Brain microvascular endothelial cell (primary cell): ENCODE measurements at regions not wholly inside any gene's neighbourhood (a gene's known extent, or its start where the extent isn't known, plus 50 kb on each side); places are given as distances from the start of the nearest gene placed in this dataset.
"Not testable (repeated sequence)": the region's sequence is repeated elsewhere in the genome, so short reads cannot be mapped to it uniquely, and the experiment has no call there.

Experiments used
- DNase-seq: peaks from one replicate; pipeline ENCODE4 v3.0.0-alpha.2; 2020
- H3K27ac ChIP-seq: fragments of 250-450 bp; sonication (Bioruptor Pico); 2 replicates; pipeline ENCODE4 v1.5.1; 2020; ENCODE audit warnings: mild to moderate bottlenecking, moderate library complexity
- H3K27me3 ChIP-seq: fragments of 250-450 bp; sonication (Bioruptor Pico); replicated peaks from 2 replicates; pipeline ENCODE4 v1.5.1; 2020; ENCODE audit warnings: mild to moderate bottlenecking
- H3K36me3 ChIP-seq: fragments of 250-450 bp; sonication (Bioruptor Pico); replicated peaks from 2 replicates; pipeline ENCODE4 v1.5.1; 2020; ENCODE audit warnings: mild to moderate bottlenecking
- H3K4me3 ChIP-seq: 2 replicates; pipeline ENCODE4 v1.5.1; 2011; ENCODE audit warnings: low read depth, mild to moderate bottlenecking, control low read depth, low read length, moderate library complexity
- CTCF ChIP-seq: IDR thresholded peaks from 2 replicates; pipeline ENCODE4 v1.5.1; 2011; ENCODE audit warnings: low read depth, mild to moderate bottlenecking, moderate library complexity, low read length, control low read depth, inconsistent platforms; ENCODE audit errors: missing control alignments
- in situ Hi-C: cut with HindIII; loops from 2 replicates; pipeline ENCODE4 v1.10.0; 2017; ENCODE audit warnings: low sequenced_read_pairs, low pct_ligation_motif_present

- no peak for DNase-seq
Observed at GRCh38 chr3:102941786-102942185, 507.0 kb downstream of the ZPLD1 start.

GRCh38 chr3:102946445-102946844 lies 511.6 kb downstream of the ZPLD1 start:
- DNase-seq, H3K4me3 ChIP-seq, H3K36me3 ChIP-seq: not testable (repeated sequence)

More at GRCh38 chr3:102941786-102942185, 507.0 kb downstream of the ZPLD1 start:
- no peak overlapping the region for H3K27ac ChIP-seq
- no peak for TF ChIP-seq CTCF
- H3K4me3 ChIP-seq = no peak overlapping the region
- H3K36me3 ChIP-seq = no peaks in the 10 kb centered on the region
- H3K27me3 ChIP-seq = no peaks in the 10 kb centered on the region
- in situ Hi-C loops = no loop called here

GRCh38 chr3:102972350-102972749 lies 537.5 kb downstream of the ZPLD1 start:
- no peak overlapping the region for H3K27ac ChIP-seq

More at GRCh38 chr3:102946445-102946844, 511.6 kb downstream of the ZPLD1 start:
- H3K27ac ChIP-seq, H3K27me3 ChIP-seq, in situ Hi-C loops: not testable (repeated sequence)

GRCh38 chr3:102974333-102974732 lies 539.5 kb downstream of the ZPLD1 start:
- Histone ChIP-seq H3K27me3 (no peaks in the 10 kb centered on the region), H3K36me3 (no peaks in the 10 kb centered on the region), H3K27ac (no peak overlapping the region), H3K4me3 (no peak overlapping the region)
- no peak for TF ChIP-seq CTCF
- in situ Hi-C loops = no loop called here
- DNase-seq = no peak

More at GRCh38 chr3:102972350-102972749, 537.5 kb downstream of the ZPLD1 start:
- H3K4me3 ChIP-seq = no peak overlapping the region
- in situ Hi-C loops = no loop called here
- no peak for TF ChIP-seq CTCF
- DNase-seq = no peak
- H3K27me3 ChIP-seq = no peaks in the 10 kb centered on the region
- H3K36me3 ChIP-seq = no peaks in the 10 kb centered on the region

- no peak for TF ChIP-seq CTCF
- in situ Hi-C loops = no loop called here
- no peaks in the 10 kb centered on the region for H3K27me3 ChIP-seq
Observed at GRCh38 chr3:102979191-102979590, 544.4 kb downstream of the ZPLD1 start.

GRCh38 chr3:102979682-102980354 lies 545.0 kb downstream of the ZPLD1 start:
- in situ Hi-C loops = no loop called here
- no peak overlapping the region for H3K4me3 ChIP-seq
- peak; percentile 80 for DNase-seq
- TF ChIP-seq CTCF = no peak
- no peak overlapping the region for H3K27ac ChIP-seq
- no peaks in the 10 kb centered on the region for H3K36me3 ChIP-seq
- H3K27me3 ChIP-seq = no peaks in the 10 kb centered on the region

More at GRCh38 chr3:102979191-102979590, 544.4 kb downstream of the ZPLD1 start:
- Histone ChIP-seq H3K36me3 (no peaks in the 10 kb centered on the region), H3K4me3 (no peak overlapping the region), H3K27ac (no peak overlapping the region)
- DNase-seq = no peak
